PC-9 (cell line): ENCODE measurements at regions not wholly inside any gene's neighbourhood (a gene's known extent, or its start where the extent isn't known, plus 50 kb on each side); places are given as distances from the start of the nearest gene placed in this dataset.

Source experiments
- EZH2 ChIP-seq: fragments of 200-600 bp; sonication (generic); IDR thresholded peaks from 2 replicates; pipeline ENCODE4 v1.8.0; 2017; ENCODE audit warnings: antibody characterized with exemption, low read depth
- TF ChIP-seq, protein P1 (sequence below): fragments of 200-600 bp; sonication (generic); conservative IDR thresholded peaks from 2 replicates; pipeline ENCODE4 v1.6.1; 2017; ENCODE audit warnings: mixed run types, antibody characterized with exemption, mild to moderate bottlenecking, moderate library complexity

DNA sequence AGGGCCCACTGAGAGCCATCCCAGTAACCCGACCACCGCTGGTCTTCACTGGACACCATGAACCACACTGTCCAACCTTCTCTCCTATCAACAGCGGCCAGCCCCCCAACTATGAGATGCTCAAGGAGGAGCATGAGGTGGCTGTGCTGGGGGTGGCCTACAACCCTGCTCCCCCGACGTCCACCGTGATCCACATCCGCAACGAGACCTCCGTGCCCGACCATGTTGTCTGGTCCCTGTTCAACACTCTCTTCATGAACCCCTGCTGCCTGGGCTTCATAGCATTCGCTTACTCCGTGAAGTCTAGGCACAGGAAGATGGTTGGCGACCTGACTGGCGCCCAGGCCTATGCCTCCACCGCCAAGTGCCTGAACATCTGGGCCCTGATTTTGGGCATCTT is 423.8 kb upstream of the EPHA5 start:
- TF ChIP-seq, protein P1, sequence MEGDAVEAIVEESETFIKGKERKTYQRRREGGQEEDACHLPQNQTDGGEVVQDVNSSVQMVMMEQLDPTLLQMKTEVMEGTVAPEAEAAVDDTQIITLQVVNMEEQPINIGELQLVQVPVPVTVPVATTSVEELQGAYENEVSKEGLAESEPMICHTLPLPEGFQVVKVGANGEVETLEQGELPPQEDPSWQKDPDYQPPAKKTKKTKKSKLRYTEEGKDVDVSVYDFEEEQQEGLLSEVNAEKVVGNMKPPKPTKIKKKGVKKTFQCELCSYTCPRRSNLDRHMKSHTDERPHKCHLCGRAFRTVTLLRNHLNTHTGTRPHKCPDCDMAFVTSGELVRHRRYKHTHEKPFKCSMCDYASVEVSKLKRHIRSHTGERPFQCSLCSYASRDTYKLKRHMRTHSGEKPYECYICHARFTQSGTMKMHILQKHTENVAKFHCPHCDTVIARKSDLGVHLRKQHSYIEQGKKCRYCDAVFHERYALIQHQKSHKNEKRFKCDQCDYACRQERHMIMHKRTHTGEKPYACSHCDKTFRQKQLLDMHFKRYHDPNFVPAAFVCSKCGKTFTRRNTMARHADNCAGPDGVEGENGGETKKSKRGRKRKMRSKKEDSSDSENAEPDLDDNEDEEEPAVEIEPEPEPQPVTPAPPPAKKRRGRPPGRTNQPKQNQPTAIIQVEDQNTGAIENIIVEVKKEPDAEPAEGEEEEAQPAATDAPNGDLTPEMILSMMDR = no peak
- no peak for TF ChIP-seq EZH2
